ENCODE measurements at regions not wholly inside any gene's neighbourhood (a gene's known extent, or its start where the extent isn't known, plus 50 kb on each side); places are given as distances from the start of the nearest gene placed in this dataset.
"Not testable (repeated sequence)": the region's sequence is repeated elsewhere in the genome, so short reads cannot be mapped to it uniquely, and the experiment has no call there.

GRCh38 chr12:116361414-116362223 is 84.1 kb upstream of the MED13L start:
- no peak for DNase-seq

- DNase-seq, result no peak
Measured at GRCh38 chr12:116365114-116365513, 87.6 kb upstream of the MED13L start.

GRCh38 chr12:116365606-116366455 is 88.3 kb upstream of the MED13L start:
- DNase-seq, result no peak

- DNase-seq, result no peak
Measured at GRCh38 chr12:116366456-116366776, 88.9 kb upstream of the MED13L start.

- DNase-seq, result no peak
Measured at GRCh38 chr12:116366824-116367223, 89.3 kb upstream of the MED13L start.

GRCh38 chr12:116368196-116369194 is 91.0 kb upstream of the MED13L start:
- no peak for DNase-seq

- no peak for DNase-seq
Measured at GRCh38 chr12:116370004-116370404, 92.5 kb upstream of the MED13L start.

- no peak for DNase-seq
Measured at GRCh38 chr12:116370886-116371580, 93.5 kb upstream of the MED13L start.

GRCh38 chr12:116372815-116373214 is 95.3 kb upstream of the MED13L start:
- no peak for DNase-seq

GRCh38 chr12:116373572-116374206 is 96.2 kb upstream of the MED13L start:
- no peak for DNase-seq

- DNase-seq, result no peak
Measured at GRCh38 chr12:116374207-116374606, 96.7 kb upstream of the MED13L start.

- no peak for DNase-seq
Measured at GRCh38 chr12:116375278-116375842, 97.9 kb upstream of the MED13L start.

GRCh38 chr12:116376354-116377193 is 99.1 kb upstream of the MED13L start:
- DNase-seq, result peak; percentile 31

GRCh38 chr12:116377194-116377571 is 99.7 kb upstream of the MED13L start:
- not testable (repeated sequence) for DNase-seq

- no peak for DNase-seq
Measured at GRCh38 chr12:116378002-116378401, 100.5 kb upstream of the MED13L start.

GRCh38 chr12:116380108-116380507 is 102.6 kb upstream of the MED13L start:
- no peak for DNase-seq

GRCh38 chr12:116380740-116381139 is 103.2 kb upstream of the MED13L start:
- DNase-seq, result not testable (repeated sequence)

GRCh38 chr12:116381240-116381743 is 103.8 kb upstream of the MED13L start:
- no peak for DNase-seq

GRCh38 chr12:116381744-116382685 is 104.5 kb upstream of the MED13L start:
- peak; percentile 62 for DNase-seq
